GM12878 (cell line): ENCODE measurements at regions not wholly inside any gene's neighbourhood (a gene's known extent, or its start where the extent isn't known, plus 50 kb on each side); places are given as distances from the start of the nearest gene placed in this dataset.

Source experiments
- ASH2L ChIP-seq: fragments of 300-600, 200-600 bp; sonication (generic); IDR thresholded peaks from 2 replicates; pipeline ENCODE4 v1.6.1; 2017; ENCODE audit warnings: low read depth, mild to moderate bottlenecking, borderline replicate concordance
- ATF2 ChIP-seq: IDR thresholded peaks from 2 replicates; pipeline ENCODE4 v1.6.1; 2012; ENCODE audit warnings: low read length, inconsistent platforms
- BRCA1 ChIP-seq: IDR thresholded peaks from 2 replicates; pipeline ENCODE4 v1.6.1; 2011; ENCODE audit warnings: low read depth, low read length, improper control_type of control experiment
- CUX1 ChIP-seq: IDR thresholded peaks from 2 replicates; pipeline ENCODE4 v1.6.1; 2012; ENCODE audit warnings: improper control_type of control experiment, low read depth, low read length; ENCODE audit not compliant: insufficient replicate concordance
- E2F4 ChIP-seq: IDR thresholded peaks from 2 replicates; pipeline ENCODE4 v1.6.1; 2012; ENCODE audit warnings: low read depth, low read length, improper control_type of control experiment
- EGR1 ChIP-seq, 2 experiments: IDR thresholded peaks; 1 replicate in 1 of 2; 2 replicates in 1 of 2; pipeline ENCODE4 v1.6.1; 2011 to 2012; ENCODE audit warnings: low read depth in 2 of 2, low read length in 2 of 2, borderline replicate concordance in 1 of 2, mild to moderate bottlenecking in 1 of 2, moderate library complexity in 1 of 2
- ELK1 ChIP-seq: IDR thresholded peaks from 2 replicates; pipeline ENCODE4 v1.6.1; 2012; ENCODE audit warnings: low read depth, low read length, improper control_type of control experiment
- HDGF ChIP-seq: fragments of 450-650 bp; IDR thresholded peaks from 2 replicates; pipeline ENCODE4 v1.6.1; 2016; ENCODE audit warnings: antibody characterized with exemption
- LARP7 ChIP-seq: fragments of 450-650 bp; IDR thresholded peaks from 2 replicates; pipeline ENCODE4 v1.6.1; 2017; ENCODE audit warnings: mild to moderate bottlenecking
- MAX ChIP-seq: IDR thresholded peaks from 2 replicates; pipeline ENCODE4 v1.6.1; 2012; ENCODE audit warnings: low read depth, low read length, improper control_type of control experiment
- NFIC ChIP-seq: IDR thresholded peaks from 2 replicates; pipeline ENCODE4 v1.6.1; 2012; ENCODE audit warnings: low read depth, mild to moderate bottlenecking, inconsistent platforms, low read length, moderate library complexity
- NFXL1 ChIP-seq: fragments of 450-650 bp; IDR thresholded peaks from 2 replicates; pipeline ENCODE4 v1.6.1; 2017; ENCODE audit warnings: antibody characterized with exemption, mild to moderate bottlenecking, borderline replicate concordance
- NR2F1 ChIP-seq: fragments of 450-650 bp; conservative IDR thresholded peaks from 2 replicates; pipeline ENCODE4 v1.6.1; 2017; ENCODE audit warnings: mild to moderate bottlenecking
- POLR2A ChIP-seq: IDR thresholded peaks from 2 replicates; pipeline ENCODE4 v1.6.1; 2011; ENCODE audit warnings: low read depth, mild to moderate bottlenecking, low read length
- RAD51 ChIP-seq: fragments of 450-650 bp; IDR thresholded peaks from 2 replicates; pipeline ENCODE4 v1.6.1; 2016; ENCODE audit warnings: moderate library complexity, mild to moderate bottlenecking, inconsistent platforms
- SMAD5 ChIP-seq: IDR thresholded peaks from 2 replicates; pipeline ENCODE4 v1.6.1; 2016; ENCODE audit warnings: antibody characterized with exemption, low read depth
- SUZ12 ChIP-seq: fragments of 200-600 bp; sonication (generic); IDR thresholded peaks from one replicate; pipeline ENCODE4 v1.6.1; 2018; ENCODE audit warnings: antibody characterized with exemption, mild to moderate bottlenecking; ENCODE audit not compliant: unreplicated experiment
- TARDBP ChIP-seq: IDR thresholded peaks from 2 replicates; pipeline ENCODE4 v1.6.1; 2016; ENCODE audit warnings: borderline replicate concordance
- TCF3 ChIP-seq: IDR thresholded peaks from 2 replicates; pipeline ENCODE4 v1.6.1; 2012; ENCODE audit warnings: low read depth, mild to moderate bottlenecking, low read length, borderline replicate concordance; ENCODE audit not compliant: insufficient read depth
- YBX1 ChIP-seq: fragments of 450-650 bp; IDR thresholded peaks from 2 replicates; pipeline ENCODE4 v1.6.1; 2016; ENCODE audit warnings: antibody characterized with exemption
- ZNF217 ChIP-seq: fragments of 450-650 bp; IDR thresholded peaks from 2 replicates; pipeline ENCODE4 v1.6.1; 2017; ENCODE audit warnings: antibody characterized with exemption, mild to moderate bottlenecking

- TF ChIP-seq TCF3 (no peak), YBX1 (no peak), CUX1 (peak; percentile 67), MAX (no peak; the same call in 1 of the 2 replicates), NR2F1 (peak; percentile 96), RAD51 (no peak), TARDBP (no peak), BRCA1 (no peak), NFXL1 (no peak), ASH2L (no peak), ELK1 (no peak), SUZ12 (no peak), HDGF (no peak), NFIC (no peak; the same call in 1 of the 2 replicates), SMAD5 (no peak), E2F4 (no peak), ATF2 (peak; percentile 5; the same call in 1 of the 2 replicates), ZNF217 (no peak; the same call in 1 of the 2 replicates), POLR2A (no peak), LARP7 (no peak), EGR1 (IDR thresholded peaks at IDR 0.05; ENCODE audit: borderline replicate concordance in 1 of 2, low read depth in 2 of 2, low read length in 2 of 2) (no peak)
Observed at GRCh38 chr4:53653484-53654053, 62.3 kb upstream of the LNX1 start (continued).
